ENCODE measurements at regions not wholly inside any gene's neighbourhood (a gene's known extent, or its start where the extent isn't known, plus 50 kb on each side); places are given as distances from the start of the nearest gene placed in this dataset.
"Not testable (repeated sequence)": the region's sequence is repeated elsewhere in the genome, so short reads cannot be mapped to it uniquely, and the experiment has no call there.

DNA sequence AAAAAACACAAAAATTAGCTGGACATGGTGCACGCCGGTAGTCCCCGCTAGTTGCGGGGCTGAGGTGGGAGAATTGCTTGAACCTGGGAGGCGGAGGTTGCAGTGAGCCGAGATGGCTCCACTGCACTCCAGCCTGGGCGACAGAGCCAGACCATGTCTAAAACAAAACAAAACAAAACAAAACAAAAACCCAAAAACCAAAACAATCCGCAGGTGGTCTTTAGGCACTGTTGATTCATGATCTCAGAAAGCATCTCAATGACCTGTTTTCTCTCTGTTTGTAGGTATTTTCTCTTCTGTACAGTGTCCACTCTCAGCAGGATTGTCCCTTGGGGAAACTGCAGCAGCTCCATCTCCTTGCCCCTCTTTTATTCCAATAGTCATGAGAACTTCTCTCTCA, 74.9 kb upstream of the ADGRL2 start:
- ChIA-PET POLR2A (ENCODE audit: low non-redundant PET) (no interaction called here), CTCF (no interaction called here)
- no peak for DNase-seq (ENCODE audit: low spot score)
- no peaks in the 10 kb centered on the region for H3K27me3 ChIP-seq (replicated peaks; ENCODE audit: insufficient read depth, low read depth, low read length, poor library complexity)
- no peak overlapping the region for H3K27ac ChIP-seq (ENCODE audit: low read depth, low read length, poor library complexity, severe bottlenecking)
- H3K9me3 ChIP-seq (ENCODE audit: low read depth, low read length, poor library complexity, severe bottlenecking): no peaks in the 10 kb centered on the region
- TF ChIP-seq, protein P1, sequence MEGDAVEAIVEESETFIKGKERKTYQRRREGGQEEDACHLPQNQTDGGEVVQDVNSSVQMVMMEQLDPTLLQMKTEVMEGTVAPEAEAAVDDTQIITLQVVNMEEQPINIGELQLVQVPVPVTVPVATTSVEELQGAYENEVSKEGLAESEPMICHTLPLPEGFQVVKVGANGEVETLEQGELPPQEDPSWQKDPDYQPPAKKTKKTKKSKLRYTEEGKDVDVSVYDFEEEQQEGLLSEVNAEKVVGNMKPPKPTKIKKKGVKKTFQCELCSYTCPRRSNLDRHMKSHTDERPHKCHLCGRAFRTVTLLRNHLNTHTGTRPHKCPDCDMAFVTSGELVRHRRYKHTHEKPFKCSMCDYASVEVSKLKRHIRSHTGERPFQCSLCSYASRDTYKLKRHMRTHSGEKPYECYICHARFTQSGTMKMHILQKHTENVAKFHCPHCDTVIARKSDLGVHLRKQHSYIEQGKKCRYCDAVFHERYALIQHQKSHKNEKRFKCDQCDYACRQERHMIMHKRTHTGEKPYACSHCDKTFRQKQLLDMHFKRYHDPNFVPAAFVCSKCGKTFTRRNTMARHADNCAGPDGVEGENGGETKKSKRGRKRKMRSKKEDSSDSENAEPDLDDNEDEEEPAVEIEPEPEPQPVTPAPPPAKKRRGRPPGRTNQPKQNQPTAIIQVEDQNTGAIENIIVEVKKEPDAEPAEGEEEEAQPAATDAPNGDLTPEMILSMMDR (conservative IDR thresholded peaks at IDR 0.05; ENCODE audit: low read depth, low read length): no peak
- TF ChIP-seq EZH2 (IDR thresholded peaks at IDR 0.05; ENCODE audit: borderline replicate concordance, low read depth, low read length, poor library complexity, severe bottlenecking): no peak
- no peaks in the 10 kb centered on the region for H3K4me1 ChIP-seq (ENCODE audit: insufficient read depth, low read length, poor library complexity, severe bottlenecking)
- BruUV-seq (replicated peaks): no TSS peak
- intact Hi-C loops (cut with micrococcal nuclease; ENCODE audit: unreplicated experiment): no loop called here
- no peak overlapping the region for H3K4me3 ChIP-seq (ENCODE audit: low read depth, low read length, poor library complexity, severe bottlenecking)
- H3K36me3 ChIP-seq (ENCODE audit: insufficient read depth, low read length, poor library complexity, severe bottlenecking): no peaks in the 10 kb centered on the region

DNA sequence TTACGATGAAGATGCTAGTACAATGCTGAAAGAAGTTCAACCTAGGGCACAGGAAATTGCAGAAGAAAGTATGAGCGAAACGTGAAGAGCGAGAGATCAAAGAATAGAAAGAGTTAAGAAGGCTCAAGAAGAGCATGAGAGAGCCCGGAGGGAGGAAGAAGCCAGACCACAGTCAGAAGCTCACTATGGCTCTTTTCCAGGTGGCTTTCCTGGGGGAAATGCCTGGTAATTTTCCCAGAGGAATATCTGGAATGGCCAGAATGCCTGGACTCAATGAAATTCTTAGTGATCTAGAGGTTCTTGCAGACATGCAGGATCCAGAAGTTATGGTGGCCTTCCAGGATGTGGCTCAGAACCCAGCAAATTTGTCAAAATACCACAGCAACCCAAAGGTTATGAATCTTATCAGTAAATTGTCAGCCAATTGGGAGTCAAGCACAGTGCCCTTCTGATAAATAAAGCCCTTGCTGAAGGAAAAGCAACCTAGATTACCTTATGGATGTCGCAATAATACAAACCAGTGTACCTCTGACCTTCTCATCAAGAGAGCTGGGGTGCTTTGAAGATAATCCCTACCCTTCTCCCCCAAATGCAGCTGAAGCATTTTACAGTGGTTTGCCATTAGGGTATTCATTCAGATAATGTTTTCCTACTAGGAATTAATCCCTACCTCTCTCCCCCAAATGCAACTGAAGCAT, 78.0 kb upstream of the ADGRL2 start:
- BruUV-seq (replicated peaks); H3K4me3 ChIP-seq (ENCODE audit: low read depth, low read length, poor library complexity, severe bottlenecking); H3K27me3 ChIP-seq (replicated peaks; ENCODE audit: insufficient read depth, low read depth, low read length, poor library complexity); POLR2A ChIA-PET (ENCODE audit: low non-redundant PET); DNase-seq (ENCODE audit: low spot score); H3K27ac ChIP-seq (ENCODE audit: low read depth, low read length, poor library complexity, severe bottlenecking); H3K36me3 ChIP-seq (ENCODE audit: insufficient read depth, low read length, poor library complexity, severe bottlenecking); H3K9me3 ChIP-seq (ENCODE audit: low read depth, low read length, poor library complexity, severe bottlenecking); CTCF ChIA-PET: not testable (repeated sequence)
- intact Hi-C loops (cut with micrococcal nuclease; ENCODE audit: unreplicated experiment): loop anchor here (5.0 kb wide), 1 partner anchor 440 kb away; no protein-coding TSS in a partner anchor
- H3K4me1 ChIP-seq (ENCODE audit: insufficient read depth, low read length, poor library complexity, severe bottlenecking): peaks cover 13% of the 10 kb centered on the region

- H3K4me3 ChIP-seq (ENCODE audit: low read depth, low read length, poor library complexity, severe bottlenecking); H3K27ac ChIP-seq (ENCODE audit: low read depth, low read length, poor library complexity, severe bottlenecking); H3K36me3 ChIP-seq (ENCODE audit: insufficient read depth, low read length, poor library complexity, severe bottlenecking); BruUV-seq (replicated peaks); DNase-seq (ENCODE audit: low spot score); POLR2A ChIA-PET (ENCODE audit: low non-redundant PET); CTCF ChIA-PET; H3K27me3 ChIP-seq (replicated peaks; ENCODE audit: insufficient read depth, low read depth, low read length, poor library complexity); H3K9me3 ChIP-seq (ENCODE audit: low read depth, low read length, poor library complexity, severe bottlenecking): not testable (repeated sequence)
- H3K4me1 ChIP-seq (ENCODE audit: insufficient read depth, low read length, poor library complexity, severe bottlenecking): peaks cover 13% of the 10 kb centered on the region
- intact Hi-C loops (cut with micrococcal nuclease; ENCODE audit: unreplicated experiment): loop anchor here (5.0 kb wide), 1 partner anchor 442 kb away; no protein-coding TSS in a partner anchor
Observed at GRCh38 chr1:81720256-81720655, 80.5 kb upstream of the ADGRL2 start.

DNA sequence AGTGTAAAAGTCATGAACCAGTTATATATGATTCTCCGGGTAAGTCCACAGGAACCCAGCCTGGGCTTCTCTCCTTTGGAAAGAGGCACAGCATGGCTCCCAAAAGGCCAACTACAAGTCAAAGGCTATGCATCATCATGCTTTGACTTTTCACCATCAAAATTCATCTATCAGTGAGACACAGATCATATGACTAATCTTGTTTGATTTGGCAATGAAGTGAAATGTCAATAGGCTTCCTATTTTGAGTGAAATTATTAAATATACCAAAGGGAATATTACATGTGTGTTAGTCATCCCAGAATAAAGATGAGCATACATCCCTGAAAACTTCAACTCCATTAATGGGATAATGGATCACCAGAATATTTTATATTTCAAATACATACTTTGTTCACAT, 83.5 kb upstream of the ADGRL2 start:
- Histone ChIP-seq H3K4me3 (ENCODE audit: low read depth, low read length, poor library complexity, severe bottlenecking) (no peak overlapping the region), H3K36me3 (ENCODE audit: insufficient read depth, low read length, poor library complexity, severe bottlenecking) (no peaks in the 10 kb centered on the region), H3K27ac (ENCODE audit: low read depth, low read length, poor library complexity, severe bottlenecking) (no peak overlapping the region), H3K4me1 (ENCODE audit: insufficient read depth, low read length, poor library complexity, severe bottlenecking) (peaks cover 13% of the 10 kb centered on the region), H3K9me3 (ENCODE audit: low read depth, low read length, poor library complexity, severe bottlenecking) (no peaks in the 10 kb centered on the region), H3K27me3 (replicated peaks; ENCODE audit: insufficient read depth, low read depth, low read length, poor library complexity) (no peaks in the 10 kb centered on the region)
- DNase-seq (ENCODE audit: low spot score): no peak
- BruUV-seq (replicated peaks): no TSS peak
- CTCF ChIA-PET: no interaction called here
- no peak for TF ChIP-seq EZH2 (IDR thresholded peaks at IDR 0.05; ENCODE audit: borderline replicate concordance, low read depth, low read length, poor library complexity, severe bottlenecking)
- TF ChIP-seq, protein P1 (conservative IDR thresholded peaks at IDR 0.05; ENCODE audit: low read depth, low read length): no peak
- POLR2A ChIA-PET (ENCODE audit: low non-redundant PET): no interaction called here
- intact Hi-C loops (cut with micrococcal nuclease; ENCODE audit: unreplicated experiment): no loop called here

All from A673 (cell line).